GM12892 (cell line): ENCODE measurements at regions not wholly inside any gene's neighbourhood (a gene's known extent, or its start where the extent isn't known, plus 50 kb on each side); places are given as distances from the start of the nearest gene placed in this dataset.

Experiments used
- POLR2A ChIP-seq: IDR thresholded peaks from 2 replicates; pipeline ENCODE4 v1.6.1; 2011; ENCODE audit warnings: low read depth, low read length, control low read depth
- POLR2AphosphoS5 ChIP-seq: IDR thresholded peaks from 2 replicates; pipeline ENCODE4 v1.6.1; 2011; ENCODE audit warnings: low read depth, low read length, control low read depth
- TAF1 ChIP-seq: IDR thresholded peaks from 2 replicates; pipeline ENCODE4 v1.6.1; 2011; ENCODE audit warnings: low read depth, mild to moderate bottlenecking, control low read depth, low read length, borderline replicate concordance

GRCh38 chr17:77839698-77840512 lies 118.6 kb upstream of the TNRC6C start:
- no peak for TF ChIP-seq TAF1
- TF ChIP-seq POLR2A, result no peak
- TF ChIP-seq POLR2AphosphoS5, result no peak
